Activated T-cell treated with anti-CD3 and anti-CD28 coated beads for 48 hours (primary cell): ENCODE measurements at regions not wholly inside any gene's neighbourhood (a gene's known extent, or its start where the extent isn't known, plus 50 kb on each side); places are given as distances from the start of the nearest gene placed in this dataset.
"Not testable (repeated sequence)": the region's sequence is repeated elsewhere in the genome, so short reads cannot be mapped to it uniquely, and the experiment has no call there.

Experiments
- DNase-seq: peaks from one replicate; pipeline ENCODE4 v3.0.0-alpha.2; 2020; ENCODE audit warnings: low read depth

GRCh38 chr16:66206363-66206762 lies 160.1 kb upstream of the CDH5 start:
- no peak for DNase-seq

DNA sequence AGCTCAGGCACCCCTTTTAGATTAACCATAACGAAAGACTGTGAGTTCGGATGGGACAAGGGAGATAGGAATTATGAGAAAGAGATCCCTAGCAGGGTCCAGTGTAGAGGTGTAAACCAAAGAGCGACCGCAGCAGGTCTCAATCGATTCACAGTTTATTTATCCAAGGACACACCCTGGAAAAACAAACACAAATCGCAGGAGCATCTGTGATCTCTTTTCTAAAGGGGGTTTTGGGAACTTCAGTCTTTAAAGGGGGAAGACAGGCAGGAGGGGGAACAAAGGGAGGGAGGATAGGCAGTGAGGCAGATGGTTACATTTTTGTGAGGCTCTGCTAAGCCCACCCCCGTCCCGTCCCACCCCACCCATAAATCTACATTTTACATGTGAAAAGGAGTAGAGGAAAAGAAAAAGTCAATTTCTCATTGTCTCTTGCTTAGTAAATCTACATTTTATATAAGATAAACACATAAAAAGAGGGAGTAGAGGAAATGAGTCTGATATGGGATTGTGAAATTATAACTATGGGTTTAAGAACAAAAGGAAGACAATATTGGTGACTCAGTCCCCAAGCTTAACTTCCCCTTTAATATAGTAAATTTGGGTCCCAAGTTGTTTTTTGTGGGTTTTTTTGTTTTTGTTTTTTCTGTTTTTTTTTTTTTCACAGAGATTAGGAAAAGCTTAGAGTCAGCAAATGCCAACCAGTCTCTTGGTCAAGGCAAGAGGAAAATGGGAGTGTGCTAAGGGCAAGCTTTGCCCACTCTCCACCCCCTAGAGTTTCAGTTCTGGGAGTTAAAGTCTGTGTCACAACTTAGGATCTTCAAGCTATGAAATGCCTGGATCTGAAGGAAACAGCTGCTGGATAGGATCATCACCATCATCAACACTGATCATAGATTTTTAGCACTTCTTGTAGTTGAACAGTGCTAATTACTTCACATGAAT lies 160.9 kb upstream of the CDH5 start:
- DNase-seq, result no peak

DNA sequence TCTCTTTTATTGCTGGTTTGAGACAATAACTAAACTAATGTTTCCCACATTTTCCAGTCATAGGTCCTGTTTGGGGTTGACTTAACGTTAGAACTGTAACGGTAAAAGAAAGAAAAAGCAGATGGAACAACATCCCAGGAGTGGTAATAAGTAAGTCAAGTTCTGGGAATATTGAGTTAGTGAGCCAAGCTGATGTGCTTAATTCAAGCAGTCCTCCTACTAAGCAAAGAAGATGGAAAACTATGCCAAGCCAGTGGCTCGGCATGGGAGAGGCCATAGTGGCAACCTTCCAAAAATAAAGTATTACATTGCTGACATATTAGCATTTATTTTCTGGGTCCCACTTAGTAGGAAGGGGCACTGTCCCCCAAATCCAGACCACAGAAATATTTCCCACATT lies 161.7 kb upstream of the CDH5 start:
- DNase-seq, result no peak

DNA sequence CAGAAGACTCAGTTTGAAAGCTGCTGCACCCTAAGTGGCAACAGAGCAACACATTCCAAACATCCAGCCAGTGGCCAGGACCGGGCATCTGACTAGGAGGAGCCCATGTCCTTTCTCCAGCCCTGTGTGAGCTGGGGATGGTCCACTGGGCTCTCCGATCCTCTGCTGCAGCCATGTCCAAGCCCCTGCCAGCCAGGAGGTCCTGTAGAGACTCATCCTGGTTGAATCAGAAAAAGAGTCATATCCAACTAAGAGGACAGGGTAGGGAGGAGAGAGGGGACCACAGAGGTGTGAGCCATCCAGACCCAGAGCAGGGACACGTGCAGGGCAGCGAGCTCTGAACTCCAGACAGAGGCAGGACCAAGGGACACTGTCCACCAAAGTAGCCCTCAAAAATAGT lies 163.0 kb upstream of the CDH5 start:
- DNase-seq, result no peak

GRCh38 chr16:66199189-66199588 lies 167.3 kb upstream of the CDH5 start:
- DNase-seq, result no peak

- DNase-seq, result no peak
Observed at GRCh38 chr16:66198641-66199040, 167.8 kb upstream of the CDH5 start.

GRCh38 chr16:66197668-66198278 lies 168.7 kb upstream of the CDH5 start:
- no peak for DNase-seq

- DNase-seq, result no peak
Observed at GRCh38 chr16:66196770-66197169, 169.7 kb upstream of the CDH5 start.

DNA sequence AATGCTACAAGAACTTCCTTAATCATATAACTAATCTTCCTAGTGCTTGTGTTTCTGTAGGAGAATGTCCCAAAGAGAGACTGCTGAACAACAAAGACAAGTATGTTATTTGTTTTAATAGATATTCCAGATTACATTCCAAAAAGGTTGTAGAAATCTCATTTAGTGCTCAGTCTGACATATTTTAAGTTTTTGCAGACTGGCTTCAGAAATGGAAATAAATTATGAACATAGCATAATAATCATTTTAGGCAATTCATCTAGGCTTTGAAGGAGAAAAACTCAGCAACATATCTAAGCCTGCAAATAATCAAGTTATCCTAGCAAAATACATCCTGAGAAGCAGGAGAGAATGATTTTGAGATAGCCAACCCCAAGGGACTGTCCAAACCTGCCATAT lies 171.6 kb upstream of the CDH5 start:
- no peak for DNase-seq

GRCh38 chr16:66193543-66194229 lies 172.8 kb upstream of the CDH5 start:
- no peak for DNase-seq

DNA sequence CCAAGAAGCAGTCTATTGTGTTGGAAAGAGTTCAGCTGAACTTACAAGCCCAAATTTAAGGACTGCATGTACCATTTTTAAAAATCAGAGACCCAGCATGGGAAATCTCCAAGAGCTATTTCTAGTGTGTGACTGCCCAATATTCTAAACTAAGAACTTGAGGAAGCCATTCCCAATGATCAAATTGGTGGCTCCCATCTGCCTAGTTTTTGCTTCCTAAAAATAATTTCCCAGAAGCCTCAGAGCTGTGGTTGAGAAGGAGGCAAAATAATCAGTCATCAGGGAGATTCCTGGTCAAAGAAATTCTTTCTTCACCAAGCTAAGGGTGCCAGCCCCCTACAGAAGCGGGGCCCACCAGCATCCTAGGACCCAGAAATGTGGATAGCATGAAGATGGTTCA lies 176.1 kb upstream of the CDH5 start:
- DNase-seq, result no peak

- DNase-seq, result no peak
Observed at GRCh38 chr16:66189951-66190350, 176.5 kb upstream of the CDH5 start.

- no peak for DNase-seq
Observed at GRCh38 chr16:66188917-66189725, 177.4 kb upstream of the CDH5 start.

- no peak for DNase-seq
Observed at GRCh38 chr16:66186251-66186785, 180.2 kb upstream of the CDH5 start.

GRCh38 chr16:66182592-66182991 lies 183.9 kb upstream of the CDH5 start:
- DNase-seq, result no peak

DNA sequence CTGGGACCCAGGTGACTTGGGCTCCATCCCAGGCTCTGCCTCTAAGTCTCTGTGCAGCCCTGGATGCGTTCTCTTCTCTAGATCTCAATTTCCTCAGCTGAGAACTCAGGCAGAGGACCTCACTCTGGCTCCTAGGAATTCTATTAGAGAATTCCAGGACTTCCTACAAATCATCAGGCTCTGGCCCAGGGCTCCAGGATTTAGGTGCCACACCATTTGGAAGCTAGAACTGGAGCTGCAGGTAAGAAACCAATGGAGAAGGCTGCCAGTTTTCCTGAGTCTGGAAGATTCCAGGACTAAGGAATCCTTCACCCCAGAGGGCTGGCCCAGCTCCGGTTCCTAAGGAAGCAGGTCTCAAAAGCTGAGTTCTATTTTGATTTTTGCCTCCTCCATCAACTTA lies 189.8 kb upstream of the CDH5 start:
- no peak for DNase-seq

GRCh38 chr16:66176111-66176510 lies 190.4 kb upstream of the CDH5 start:
- no peak for DNase-seq

- no peak for DNase-seq
Observed at GRCh38 chr16:66175636-66176035, 190.9 kb upstream of the CDH5 start.

DNA sequence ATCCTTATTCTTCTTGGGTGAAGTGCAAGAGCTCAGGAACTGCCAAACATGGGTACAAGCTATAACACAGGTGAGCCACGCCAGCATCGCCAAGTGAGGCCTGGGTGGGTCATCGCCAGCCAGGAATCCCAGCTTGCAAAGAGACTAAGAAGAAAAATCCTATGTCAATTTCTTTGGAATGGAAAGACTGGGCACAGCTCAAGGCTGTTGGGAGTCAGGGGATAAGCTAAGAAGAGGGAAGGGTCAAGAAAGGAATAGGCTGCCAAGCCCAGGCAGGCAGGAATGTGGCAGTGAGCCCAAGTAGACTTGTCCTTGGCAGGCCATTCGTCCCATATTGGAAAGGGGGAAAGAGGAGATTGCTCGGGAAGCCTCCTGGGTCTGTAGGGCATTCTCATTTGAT lies 191.4 kb upstream of the CDH5 start:
- no peak for DNase-seq

GRCh38 chr16:66173796-66174195 lies 192.7 kb upstream of the CDH5 start:
- not testable (repeated sequence) for DNase-seq

GRCh38 chr16:66173181-66173580 lies 193.3 kb upstream of the CDH5 start:
- DNase-seq, result not testable (repeated sequence)

GRCh38 chr16:66172463-66172862 lies 194.0 kb upstream of the CDH5 start:
- DNase-seq, result no peak
